ENCODE measurements at regions not wholly inside any gene's neighbourhood (a gene's known extent, or its start where the extent isn't known, plus 50 kb on each side); places are given as distances from the start of the nearest gene placed in this dataset.

GRCh38 chr3:64880916-64881315 lies 193.1 kb upstream of the ADAMTS9 start:
- DNase-seq (no peak), ATAC-seq (no peak)
- POLR2A ChIA-PET = no interaction called here
- Mint-ChIP-seq H3K9me3 (ENCODE audit: low read depth) (no peaks in the 10 kb centered on the region), H3K27me3 (no peaks in the 10 kb centered on the region), H3K36me3 (ENCODE audit: low read depth) (no peaks in the 10 kb centered on the region), H3K4me3 (no peak overlapping the region), H3K4me1 (no peaks in the 10 kb centered on the region), H3K27ac (no peak overlapping the region)
- CTCF ChIA-PET = no interaction called here
- intact Hi-C loops (cut with DNase I, micrococcal nuclease) = no loop called here

GRCh38 chr3:64878362-64878761 lies 190.6 kb upstream of the ADAMTS9 start:
- no peaks in the 10 kb centered on the region for H3K9me3 Mint-ChIP-seq (ENCODE audit: low read depth)
- no peak overlapping the region for H3K27ac Mint-ChIP-seq
- no peak for ATAC-seq
- ChIA-PET POLR2A (no interaction called here), CTCF (no interaction called here)
- no peaks in the 10 kb centered on the region for H3K36me3 Mint-ChIP-seq (ENCODE audit: low read depth)
- H3K4me1 Mint-ChIP-seq = no peaks in the 10 kb centered on the region
- DNase-seq = no peak
- no peaks in the 10 kb centered on the region for H3K27me3 Mint-ChIP-seq
- intact Hi-C loops (cut with DNase I, micrococcal nuclease) = no loop called here
- no peak overlapping the region for H3K4me3 Mint-ChIP-seq

GRCh38 chr3:64873400-64873799 lies 185.6 kb upstream of the ADAMTS9 start:
- Mint-ChIP-seq H3K4me3 (no peak overlapping the region), H3K27ac (no peak overlapping the region), H3K4me1 (no peaks in the 10 kb centered on the region), H3K9me3 (ENCODE audit: low read depth) (peaks cover 3% of the 10 kb centered on the region), H3K36me3 (ENCODE audit: low read depth) (no peaks in the 10 kb centered on the region), H3K27me3 (no peaks in the 10 kb centered on the region)
- POLR2A ChIA-PET = no interaction called here
- intact Hi-C loops (cut with DNase I, micrococcal nuclease) = no loop called here
- CTCF ChIA-PET = no interaction called here
- ATAC-seq = no peak
- DNase-seq = no peak

- intact Hi-C loops (cut with DNase I, micrococcal nuclease) = no loop called here
These were observed 184.5 kb upstream of the ADAMTS9 start for GRCh38 chr3:64872345-64872744.

GRCh38 chr3:64871834-64872249 lies 184.0 kb upstream of the ADAMTS9 start:
- POLR2A ChIA-PET = no interaction called here
- H3K27me3 Mint-ChIP-seq = no peaks in the 10 kb centered on the region
- intact Hi-C loops (cut with DNase I, micrococcal nuclease) = no loop called here
- H3K36me3 Mint-ChIP-seq (ENCODE audit: low read depth) = no peaks in the 10 kb centered on the region
- H3K27ac Mint-ChIP-seq = no peak overlapping the region
- no peak overlapping the region for H3K4me3 Mint-ChIP-seq
- peaks cover 3% of the 10 kb centered on the region for H3K9me3 Mint-ChIP-seq (ENCODE audit: low read depth)
- DNase-seq (no peak), ATAC-seq (no peak)
- CTCF ChIA-PET = no interaction called here
- no peaks in the 10 kb centered on the region for H3K4me1 Mint-ChIP-seq

More at GRCh38 chr3:64872345-64872744, 184.5 kb upstream of the ADAMTS9 start:
- Mint-ChIP-seq H3K36me3 (ENCODE audit: low read depth) (no peaks in the 10 kb centered on the region), H3K27ac (no peak overlapping the region), H3K27me3 (no peaks in the 10 kb centered on the region), H3K9me3 (ENCODE audit: low read depth) (peaks cover 3% of the 10 kb centered on the region), H3K4me3 (no peak overlapping the region), H3K4me1 (no peaks in the 10 kb centered on the region)
- POLR2A ChIA-PET = no interaction called here
- no peak for ATAC-seq
- CTCF ChIA-PET = no interaction called here
- DNase-seq = no peak

GRCh38 chr3:64870876-64871646 lies 183.3 kb upstream of the ADAMTS9 start:
- no peaks in the 10 kb centered on the region for H3K27me3 Mint-ChIP-seq
- no peaks in the 10 kb centered on the region for H3K4me1 Mint-ChIP-seq
- H3K27ac Mint-ChIP-seq = no peak overlapping the region
- H3K36me3 Mint-ChIP-seq (ENCODE audit: low read depth) = no peaks in the 10 kb centered on the region
- ATAC-seq (no peak), DNase-seq (no peak)
- ChIA-PET CTCF (no interaction called here), POLR2A (no interaction called here)
- no peak overlapping the region for H3K4me3 Mint-ChIP-seq
- peaks cover 3% of the 10 kb centered on the region for H3K9me3 Mint-ChIP-seq (ENCODE audit: low read depth)
- intact Hi-C loops (cut with DNase I, micrococcal nuclease) = no loop called here

- H3K27ac Mint-ChIP-seq = no peak overlapping the region
- H3K27me3 Mint-ChIP-seq = no peaks in the 10 kb centered on the region
- ATAC-seq (no peak), DNase-seq (no peak)
- intact Hi-C loops (cut with DNase I, micrococcal nuclease) = no loop called here
- POLR2A ChIA-PET = no interaction called here
- no peaks in the 10 kb centered on the region for H3K36me3 Mint-ChIP-seq (ENCODE audit: low read depth)
- H3K9me3 Mint-ChIP-seq (ENCODE audit: low read depth) = peaks cover 3% of the 10 kb centered on the region
- H3K4me1 Mint-ChIP-seq = no peaks in the 10 kb centered on the region
- H3K4me3 Mint-ChIP-seq = no peak overlapping the region
- CTCF ChIA-PET = no interaction called here
These were observed 179.4 kb upstream of the ADAMTS9 start for GRCh38 chr3:64867224-64867623.

- Mint-ChIP-seq H3K36me3 (ENCODE audit: low read depth) (no peaks in the 10 kb centered on the region), H3K27ac (no peak overlapping the region), H3K9me3 (ENCODE audit: low read depth) (peaks cover 4% of the 10 kb centered on the region), H3K4me1 (no peaks in the 10 kb centered on the region), H3K27me3 (no peaks in the 10 kb centered on the region), H3K4me3 (no peak overlapping the region)
- ChIA-PET CTCF (no interaction called here), POLR2A (no interaction called here)
- ATAC-seq = no peak
- DNase-seq = no peak
- intact Hi-C loops (cut with DNase I, micrococcal nuclease) = no loop called here
These were observed 178.2 kb upstream of the ADAMTS9 start for GRCh38 chr3:64865839-64866570.

GRCh38 chr3:64863226-64864212 lies 175.7 kb upstream of the ADAMTS9 start:
- Mint-ChIP-seq H3K4me1 (no peaks in the 10 kb centered on the region), H3K4me3 (no peak overlapping the region), H3K9me3 (ENCODE audit: low read depth) (peaks cover 3% of the 10 kb centered on the region), H3K27ac (no peak overlapping the region), H3K27me3 (no peaks in the 10 kb centered on the region), H3K36me3 (ENCODE audit: low read depth) (no peaks in the 10 kb centered on the region)
- intact Hi-C loops (cut with DNase I, micrococcal nuclease) = no loop called here
- POLR2A ChIA-PET = no interaction called here
- ATAC-seq = no peak
- CTCF ChIA-PET = interaction anchor here (0.6 kb wide), 1 partner anchor 38 kb away, joined by 3 read pairs; no protein-coding TSS in a partner anchor
- DNase-seq = no peak

GRCh38 chr3:64861684-64862083 lies 173.9 kb upstream of the ADAMTS9 start:
- Mint-ChIP-seq H3K36me3 (ENCODE audit: low read depth) (no peaks in the 10 kb centered on the region), H3K27ac (no peak overlapping the region), H3K27me3 (no peaks in the 10 kb centered on the region), H3K9me3 (ENCODE audit: low read depth) (peaks cover 3% of the 10 kb centered on the region), H3K4me3 (no peak overlapping the region), H3K4me1 (no peaks in the 10 kb centered on the region)
- DNase-seq (no peak), ATAC-seq (no peak)
- POLR2A ChIA-PET = no interaction called here
- CTCF ChIA-PET = no interaction called here
- intact Hi-C loops (cut with DNase I, micrococcal nuclease) = no loop called here

- H3K9me3 Mint-ChIP-seq (ENCODE audit: low read depth) = peaks cover 3% of the 10 kb centered on the region
- H3K36me3 Mint-ChIP-seq (ENCODE audit: low read depth) = no peaks in the 10 kb centered on the region
- no peaks in the 10 kb centered on the region for H3K27me3 Mint-ChIP-seq
- no peak overlapping the region for H3K27ac Mint-ChIP-seq
- intact Hi-C loops (cut with DNase I, micrococcal nuclease) = no loop called here
- ChIA-PET CTCF (no interaction called here), POLR2A (no interaction called here)
- no peak overlapping the region for H3K4me3 Mint-ChIP-seq
- H3K4me1 Mint-ChIP-seq = no peaks in the 10 kb centered on the region
- no peak for DNase-seq
- no peak for ATAC-seq
These were observed 172.7 kb upstream of the ADAMTS9 start for GRCh38 chr3:64860536-64860870.
